Stimulated activated effector memory CD8-positive, alpha-beta T cell treated with anti-CD3 and anti-CD28 coated beads, Interleukin-12 subunit alpha, Interleukin-12 subunit beta, amount 100 ng/mL, for 72 hours (primary cell): ENCODE measurements at regions not wholly inside any gene's neighbourhood (a gene's known extent, or its start where the extent isn't known, plus 50 kb on each side); places are given as distances from the start of the nearest gene placed in this dataset.
"Not testable (repeated sequence)": the region's sequence is repeated elsewhere in the genome, so short reads cannot be mapped to it uniquely, and the experiment has no call there.

Experiments
- ATAC-seq: fragments of 150-1000 bp; cut with Tn5 transposase; 2 replicates; pipeline ENCODE4 v1.10.0; 2021
- DNase-seq, 2 donors: peaks; one replicate each; pipeline ENCODE4 v3.0.0; 2021 to 2022; ENCODE audit warnings: low spot score in 2 of 2
- H3K27ac Mint-ChIP-seq: one replicate; pipeline ENCODE4 v1.8.0; 2022; ENCODE audit warnings: mild to moderate bottlenecking, mixed read lengths
- H3K36me3 Mint-ChIP-seq: one replicate; pipeline ENCODE4 v1.8.0; 2022; ENCODE audit warnings: mild to moderate bottlenecking, mixed read lengths
- H3K4me1 Mint-ChIP-seq: one replicate; pipeline ENCODE4 v1.8.0; 2022; ENCODE audit warnings: mixed read lengths
- H3K4me3 Mint-ChIP-seq: one replicate; pipeline ENCODE4 v1.8.0; 2022; ENCODE audit warnings: mild to moderate bottlenecking, mixed read lengths
- H3K9me3 Mint-ChIP-seq: one replicate; pipeline ENCODE4 v1.8.0; 2022; ENCODE audit warnings: mixed read lengths

DNA sequence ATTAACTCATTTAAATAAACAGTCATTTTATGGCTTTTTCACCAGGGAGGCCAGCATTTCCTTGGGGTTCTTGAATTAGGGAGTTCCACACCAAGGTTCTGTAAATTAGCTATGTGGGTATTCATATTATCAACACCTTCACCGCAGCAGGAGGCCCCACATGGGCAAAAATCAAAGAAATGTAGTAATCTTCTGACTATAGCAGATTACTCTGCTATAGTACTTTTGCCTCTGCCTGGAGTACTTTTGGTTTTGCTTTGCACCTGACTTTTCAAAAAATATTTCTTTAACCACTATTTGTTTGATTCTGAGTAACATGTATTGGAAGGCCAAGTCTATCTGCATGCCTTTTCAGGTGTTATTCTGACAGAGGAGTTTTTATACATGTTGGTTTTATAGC, 728.1 kb downstream of the TTLL7 start:
- H3K27ac Mint-ChIP-seq, H3K4me1 Mint-ChIP-seq, H3K4me3 Mint-ChIP-seq, H3K36me3 Mint-ChIP-seq, DNase-seq, H3K9me3 Mint-ChIP-seq: not testable (repeated sequence)
- ATAC-seq, result peak; percentile 84

DNA sequence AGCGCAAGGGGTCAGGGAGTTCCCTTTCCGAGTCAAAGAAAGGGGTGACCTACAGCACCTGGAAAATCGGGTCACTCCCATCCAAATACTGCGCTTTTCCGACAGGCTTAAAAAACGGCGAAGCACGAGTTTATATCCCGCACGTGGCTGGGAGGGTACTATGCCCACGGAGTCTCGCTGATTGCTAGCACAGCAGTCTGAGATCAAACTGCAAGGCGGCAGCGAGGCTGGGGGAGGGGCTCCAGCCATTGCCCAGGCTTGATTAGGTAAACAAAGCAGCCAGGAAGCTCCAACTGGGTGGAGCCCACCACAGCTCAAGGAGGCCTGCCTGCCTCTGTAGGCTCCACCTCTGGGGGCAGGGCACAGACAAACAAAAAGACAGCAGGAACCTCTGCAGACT, 735.1 kb downstream of the TTLL7 start:
- H3K4me1 Mint-ChIP-seq, ATAC-seq, H3K4me3 Mint-ChIP-seq, H3K9me3 Mint-ChIP-seq, DNase-seq, H3K36me3 Mint-ChIP-seq, H3K27ac Mint-ChIP-seq: not testable (repeated sequence)

DNA sequence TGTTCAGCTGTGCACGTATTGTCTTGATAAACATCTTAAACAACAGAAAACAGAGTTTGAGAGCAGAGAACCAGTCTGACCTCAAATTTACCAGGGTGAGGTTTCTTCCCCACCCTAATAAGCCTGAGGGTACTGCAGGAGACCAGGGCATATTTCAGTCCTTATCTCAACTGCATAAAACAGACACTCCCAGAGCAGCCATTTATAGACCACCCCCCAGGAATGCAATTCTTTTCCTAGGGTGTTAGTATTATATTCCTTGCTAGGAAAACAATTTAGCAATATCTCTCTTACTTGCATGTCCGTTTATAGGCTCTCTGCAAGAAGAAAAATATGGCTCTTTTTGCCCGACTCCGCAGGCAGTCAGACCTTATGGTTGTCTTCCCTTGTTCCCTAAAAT, 747.2 kb downstream of the TTLL7 start:
- not testable (repeated sequence) for ATAC-seq, H3K4me1 Mint-ChIP-seq, H3K36me3 Mint-ChIP-seq, H3K4me3 Mint-ChIP-seq, DNase-seq, H3K27ac Mint-ChIP-seq
- H3K9me3 Mint-ChIP-seq, result peaks cover 15% of the 10 kb centered on the region

DNA sequence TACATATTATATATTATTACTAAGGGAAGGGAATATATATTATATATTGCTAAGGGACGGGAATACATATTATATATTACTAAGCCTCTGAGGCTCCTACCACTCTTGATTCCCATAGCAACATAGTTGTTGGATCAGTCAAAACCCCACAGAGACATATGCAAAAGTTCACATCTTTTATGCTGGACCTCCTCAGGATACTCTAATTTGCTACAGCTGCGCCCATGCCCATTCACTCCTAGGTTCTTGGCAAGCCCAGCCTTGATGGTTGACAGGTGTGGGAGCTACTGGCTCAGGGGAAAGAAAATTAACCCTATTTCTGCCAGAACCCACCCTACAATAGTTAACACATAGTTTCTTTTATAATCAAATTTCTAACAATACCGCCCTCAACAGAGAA, 752.2 kb downstream of the TTLL7 start:
- not testable (repeated sequence) for DNase-seq, ATAC-seq, H3K4me3 Mint-ChIP-seq, H3K36me3 Mint-ChIP-seq, H3K27ac Mint-ChIP-seq, H3K4me1 Mint-ChIP-seq, H3K9me3 Mint-ChIP-seq

DNA sequence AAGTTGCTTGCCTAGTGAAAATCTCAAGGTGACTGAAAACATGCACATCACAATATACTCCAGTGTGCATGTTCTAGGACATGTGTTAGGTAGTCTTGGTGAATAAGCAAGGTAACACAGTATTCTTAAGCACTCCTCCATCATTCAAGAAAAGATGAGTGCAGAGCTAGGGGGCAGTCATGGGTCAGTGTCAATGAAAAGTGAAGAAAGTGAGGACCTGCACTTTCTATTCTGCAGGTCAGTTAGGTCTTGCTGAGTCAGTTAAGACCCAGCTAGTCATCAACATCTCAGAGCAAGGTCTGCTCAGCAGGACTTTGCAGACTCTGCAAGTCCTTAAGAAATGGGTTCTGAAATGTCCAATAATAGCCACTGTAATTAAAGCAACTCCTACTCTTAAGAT, 754.1 kb downstream of the TTLL7 start:
- H3K4me1 Mint-ChIP-seq, DNase-seq: not testable (repeated sequence)

DNA sequence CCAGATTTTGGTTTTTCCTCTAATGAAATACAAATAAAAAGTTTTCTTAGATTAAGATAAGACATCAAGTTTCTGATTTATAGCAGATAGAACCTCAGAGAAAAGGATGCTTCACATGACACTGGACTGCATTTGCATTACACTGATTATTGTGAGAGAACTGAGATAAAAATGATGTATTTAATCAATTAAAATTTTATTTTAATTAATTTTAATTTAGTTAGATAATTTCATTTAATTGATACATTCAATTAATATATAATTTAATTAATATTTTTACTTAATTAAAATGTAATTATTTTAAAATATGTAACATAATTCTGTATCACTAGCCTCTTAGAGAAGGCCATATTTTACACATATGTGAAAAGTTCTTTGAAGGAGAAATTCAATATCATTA, 759.4 kb downstream of the TTLL7 start:
- not testable (repeated sequence) for H3K27ac Mint-ChIP-seq, H3K36me3 Mint-ChIP-seq, H3K9me3 Mint-ChIP-seq, ATAC-seq, DNase-seq, H3K4me3 Mint-ChIP-seq, H3K4me1 Mint-ChIP-seq

More for the DNA sequence above, 754.1 kb downstream of the TTLL7 start:
- H3K36me3 Mint-ChIP-seq, H3K4me3 Mint-ChIP-seq, H3K9me3 Mint-ChIP-seq, ATAC-seq, H3K27ac Mint-ChIP-seq: not testable (repeated sequence)

DNA sequence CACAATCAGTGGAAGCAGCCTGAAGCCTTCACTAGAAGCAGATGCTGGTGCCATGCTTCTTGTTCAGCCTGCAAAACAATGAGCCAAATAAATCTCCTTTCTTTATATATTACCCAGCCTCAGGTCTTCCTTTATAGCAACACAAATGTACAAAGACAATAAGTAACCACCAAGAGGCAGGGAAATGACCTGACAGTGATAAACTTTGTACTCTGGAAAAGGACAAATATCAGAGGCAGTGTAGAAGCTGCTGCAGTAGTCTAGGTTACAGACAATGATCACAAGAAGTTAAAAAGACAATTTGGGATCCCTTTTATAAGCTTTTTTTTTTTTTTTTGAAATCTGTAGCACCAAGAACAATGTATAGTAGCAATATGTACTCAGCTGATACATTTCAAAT, 760.3 kb downstream of the TTLL7 start:
- not testable (repeated sequence) for DNase-seq, H3K36me3 Mint-ChIP-seq, ATAC-seq, H3K4me1 Mint-ChIP-seq, H3K9me3 Mint-ChIP-seq, H3K27ac Mint-ChIP-seq, H3K4me3 Mint-ChIP-seq

DNA sequence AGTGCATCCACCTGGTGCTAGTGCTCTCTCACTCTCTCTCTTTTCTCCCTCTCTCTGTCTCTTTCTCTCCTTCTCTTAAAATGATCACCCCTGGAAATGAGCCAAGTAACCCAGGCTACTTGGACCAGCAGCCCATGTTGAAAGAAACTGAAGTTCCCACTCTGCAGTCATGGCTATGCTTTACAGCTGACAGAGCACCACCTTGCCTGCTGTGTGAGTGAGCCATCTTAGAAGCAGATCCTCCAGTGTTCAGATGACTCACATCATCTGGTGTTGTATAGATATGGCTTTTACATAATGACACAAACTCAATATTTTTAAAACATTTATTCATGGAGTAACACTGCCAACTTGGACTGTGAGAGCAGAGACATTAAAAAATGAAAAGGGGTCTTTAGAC, 779.1 kb downstream of the TTLL7 start:
- not testable (repeated sequence) for H3K4me1 Mint-ChIP-seq, DNase-seq, H3K4me3 Mint-ChIP-seq, H3K36me3 Mint-ChIP-seq, ATAC-seq, H3K27ac Mint-ChIP-seq
- H3K9me3 Mint-ChIP-seq, result peaks cover 15% of the 10 kb centered on the region

DNA sequence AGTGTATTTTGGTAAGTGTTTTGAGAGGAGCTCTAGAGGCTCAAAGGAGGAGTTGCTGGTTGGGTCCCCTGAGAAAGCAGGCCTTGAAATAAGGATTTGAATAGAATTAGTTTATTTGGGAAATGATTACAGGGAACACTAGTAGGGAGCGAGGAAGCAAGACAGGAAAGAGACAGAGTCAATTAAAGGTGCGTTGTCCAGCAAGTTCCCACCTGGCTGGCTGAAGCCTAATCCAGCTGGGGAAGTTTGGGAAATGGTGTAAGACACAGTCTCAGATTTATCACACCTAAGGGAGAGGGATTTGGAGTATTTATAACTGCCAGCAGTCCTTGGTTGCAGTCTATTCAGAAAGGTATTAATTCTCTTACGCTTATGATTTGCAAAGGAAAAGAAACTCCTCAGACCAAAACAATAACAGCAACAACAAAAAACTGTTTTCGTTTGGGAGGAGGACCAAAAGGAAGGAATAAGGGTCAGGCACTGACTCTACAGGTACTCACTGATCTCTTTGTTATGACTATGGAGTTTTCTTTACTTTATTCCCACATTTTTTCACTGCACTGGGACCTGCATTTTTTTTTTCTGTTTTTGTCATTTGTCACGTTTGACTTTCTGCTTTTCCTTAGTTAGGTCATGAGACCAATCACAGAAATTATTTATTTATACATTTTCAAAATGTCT, 780.8 kb downstream of the TTLL7 start:
- not testable (repeated sequence) for H3K4me1 Mint-ChIP-seq, ATAC-seq, H3K36me3 Mint-ChIP-seq, DNase-seq, H3K4me3 Mint-ChIP-seq, H3K27ac Mint-ChIP-seq
- peaks cover 15% of the 10 kb centered on the region for H3K9me3 Mint-ChIP-seq

DNA sequence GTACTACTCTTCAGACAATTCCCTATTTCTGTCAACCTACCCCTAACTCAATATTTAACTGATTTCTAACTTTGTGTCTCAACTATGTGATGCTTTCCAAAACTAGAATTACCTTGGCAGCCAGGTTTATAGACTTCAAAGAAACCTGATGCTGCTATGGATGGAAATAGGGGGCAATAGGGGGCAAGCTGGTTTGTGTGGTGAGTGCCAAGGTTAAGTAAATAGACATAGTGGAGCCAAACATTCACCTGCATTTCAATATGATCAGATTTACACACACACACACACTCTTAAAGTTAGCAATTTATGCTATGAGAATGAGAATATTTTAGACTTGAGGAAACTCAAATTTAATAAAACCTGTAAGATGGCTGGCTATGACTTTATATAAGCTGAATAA, 784.6 kb downstream of the TTLL7 start:
- not testable (repeated sequence) for H3K9me3 Mint-ChIP-seq, H3K27ac Mint-ChIP-seq, H3K4me3 Mint-ChIP-seq

DNA sequence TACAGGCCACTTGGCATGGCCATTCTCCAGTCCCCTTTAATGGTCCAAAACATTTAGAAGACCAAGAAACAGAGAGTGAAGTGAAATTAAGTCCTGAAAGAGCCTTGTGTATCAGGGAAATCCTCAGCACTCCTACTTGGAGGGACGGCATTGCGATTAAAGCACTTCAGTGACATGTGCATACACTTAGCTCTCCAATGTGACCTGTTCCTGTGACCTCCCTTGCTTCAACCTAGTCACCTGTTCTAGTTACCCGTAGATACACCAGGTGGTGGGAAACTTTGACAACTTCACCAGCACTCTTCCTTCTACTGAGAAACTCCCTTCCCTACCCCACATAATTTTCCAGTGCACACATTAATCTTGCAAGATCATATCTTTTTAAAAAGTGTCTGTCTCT, 785.3 kb downstream of the TTLL7 start:
- not testable (repeated sequence) for H3K27ac Mint-ChIP-seq, ATAC-seq, H3K4me3 Mint-ChIP-seq, H3K4me1 Mint-ChIP-seq, DNase-seq, H3K9me3 Mint-ChIP-seq, H3K36me3 Mint-ChIP-seq

More for the DNA sequence above, 784.6 kb downstream of the TTLL7 start:
- ATAC-seq, H3K36me3 Mint-ChIP-seq, DNase-seq, H3K4me1 Mint-ChIP-seq: not testable (repeated sequence)

DNA sequence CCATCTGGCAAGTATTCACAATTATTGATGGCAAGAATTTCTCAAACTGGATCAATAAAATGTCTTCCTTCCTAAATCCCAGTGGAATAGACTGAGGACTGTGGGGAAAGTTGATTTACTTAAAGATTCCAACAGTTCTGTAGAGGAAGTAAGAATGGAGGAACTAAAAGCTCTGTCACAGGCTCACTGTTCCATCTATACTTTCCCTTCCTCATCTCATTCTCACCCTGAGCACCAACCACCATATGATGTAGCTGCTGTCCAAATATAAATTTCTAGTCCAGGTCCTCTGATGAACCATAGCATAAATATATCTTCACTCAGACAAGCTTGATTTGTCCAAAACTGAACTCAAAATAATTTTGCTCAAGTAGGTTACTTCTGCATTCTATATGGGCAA, 786.9 kb downstream of the TTLL7 start:
- H3K4me3 Mint-ChIP-seq, DNase-seq, H3K36me3 Mint-ChIP-seq, H3K27ac Mint-ChIP-seq, H3K4me1 Mint-ChIP-seq, ATAC-seq, H3K9me3 Mint-ChIP-seq: not testable (repeated sequence)

DNA sequence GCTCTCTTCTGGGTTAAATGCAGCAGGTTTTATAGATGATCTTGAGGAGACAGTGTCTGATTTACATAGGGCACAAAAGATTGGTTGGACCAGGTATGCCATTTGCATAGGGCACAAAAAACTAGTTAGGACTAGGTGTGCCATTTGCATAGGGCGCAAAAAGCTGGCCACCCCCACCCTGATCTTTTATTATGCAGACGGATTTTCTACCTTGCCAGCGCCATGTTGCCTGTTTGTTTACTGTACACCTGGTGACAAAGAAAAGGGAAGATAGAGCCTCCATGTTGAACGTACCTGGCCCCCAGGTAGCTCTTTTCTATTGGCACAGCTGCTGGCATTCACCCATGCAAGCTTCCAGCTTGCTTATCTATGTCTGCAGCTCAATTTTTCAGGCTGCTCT, 790.4 kb downstream of the TTLL7 start:
- H3K4me1 Mint-ChIP-seq, H3K36me3 Mint-ChIP-seq, DNase-seq, H3K27ac Mint-ChIP-seq, ATAC-seq, H3K4me3 Mint-ChIP-seq, H3K9me3 Mint-ChIP-seq: not testable (repeated sequence)

DNA sequence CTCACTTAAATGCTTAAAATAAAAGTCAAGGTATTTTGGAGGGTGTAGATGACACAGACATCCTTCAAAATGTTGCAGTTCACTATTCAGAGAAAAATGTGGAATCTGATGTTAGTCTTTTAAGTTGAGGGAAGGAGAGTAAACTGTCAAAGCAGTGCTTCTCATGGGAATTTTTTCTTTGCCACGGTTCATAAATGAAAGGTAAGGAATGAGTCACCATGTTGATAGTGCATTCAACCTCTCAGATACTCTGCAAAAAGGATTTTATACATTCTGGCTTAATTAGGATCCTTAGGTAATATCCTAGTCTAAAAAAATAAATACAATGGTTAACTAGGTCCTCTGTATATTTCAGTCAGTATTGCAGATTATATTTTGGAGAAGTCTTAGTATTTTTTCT, 804.3 kb downstream of the TTLL7 start:
- not testable (repeated sequence) for ATAC-seq, H3K36me3 Mint-ChIP-seq, H3K4me1 Mint-ChIP-seq, H3K27ac Mint-ChIP-seq, H3K4me3 Mint-ChIP-seq, DNase-seq, H3K9me3 Mint-ChIP-seq

DNA sequence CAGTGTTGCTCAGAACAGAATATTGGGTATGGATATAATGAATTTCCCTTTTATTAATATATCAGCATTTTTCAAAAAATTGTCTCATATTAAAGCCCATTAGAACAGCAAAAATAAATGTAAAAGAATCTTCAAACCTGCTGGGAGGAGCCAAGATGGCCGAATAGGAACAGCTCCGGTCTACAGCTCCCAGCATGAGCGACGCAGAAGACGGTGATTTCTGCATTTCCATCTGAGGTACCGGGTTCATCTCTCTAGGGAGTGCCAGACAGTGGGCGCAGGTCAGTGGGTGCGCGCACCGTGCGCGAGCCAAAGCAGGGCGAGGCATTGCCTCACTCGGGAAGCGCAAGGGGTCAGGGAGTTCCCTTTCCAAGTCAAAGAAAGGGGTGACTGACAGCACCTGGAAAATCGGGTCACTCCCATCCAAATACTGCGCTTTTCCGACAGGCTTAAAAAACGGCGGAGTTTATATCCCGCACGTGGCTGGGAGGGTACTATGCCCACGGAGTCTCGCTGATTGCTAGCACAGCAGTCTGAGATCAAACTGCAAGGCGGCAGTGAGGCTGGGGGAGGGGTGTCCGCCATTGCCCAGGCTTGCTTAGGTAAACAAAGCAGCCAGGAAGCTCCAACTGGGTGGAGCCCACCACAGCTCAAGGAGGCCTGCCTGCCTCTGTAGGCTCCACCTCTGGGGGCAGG, 816.8 kb downstream of the TTLL7 start:
- H3K36me3 Mint-ChIP-seq, DNase-seq, ATAC-seq, H3K4me1 Mint-ChIP-seq, H3K9me3 Mint-ChIP-seq, H3K27ac Mint-ChIP-seq, H3K4me3 Mint-ChIP-seq: not testable (repeated sequence)

DNA sequence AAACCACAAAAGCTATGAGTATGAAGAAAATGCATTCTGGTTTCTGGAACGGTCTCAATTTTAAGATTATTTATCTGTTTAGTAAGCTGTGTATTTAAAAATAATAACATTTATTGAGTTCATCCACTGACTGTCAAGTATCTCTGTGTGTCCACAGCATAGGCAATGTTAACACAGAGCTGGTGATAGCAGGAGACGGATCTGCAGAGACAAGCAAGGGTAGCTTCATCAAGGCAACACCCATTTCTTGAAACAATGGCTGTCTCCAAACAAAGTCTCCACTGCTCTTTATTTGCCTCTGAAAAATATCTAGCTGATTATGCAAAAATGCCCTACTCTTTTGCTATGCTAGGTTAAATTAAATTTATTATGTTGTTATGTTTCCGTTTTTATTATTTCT, 818.3 kb downstream of the TTLL7 start:
- not testable (repeated sequence) for ATAC-seq, H3K27ac Mint-ChIP-seq, DNase-seq, H3K9me3 Mint-ChIP-seq, H3K36me3 Mint-ChIP-seq, H3K4me1 Mint-ChIP-seq, H3K4me3 Mint-ChIP-seq
